ENCODE measurements at regions not wholly inside any gene's neighbourhood (a gene's known extent, or its start where the extent isn't known, plus 50 kb on each side); places are given as distances from the start of the nearest gene placed in this dataset.

GRCh38 chr5:113900816-113901215, 387.3 kb downstream of the YTHDC2 start:
- Histone ChIP-seq H3K4me3 (ENCODE audit: low read length) (no peak overlapping the region), H3K27me3 (ENCODE audit: low read length) (no peaks in the 10 kb centered on the region; the same call in 1 of the 2 replicates), H3K79me2 (ENCODE audit: low read length) (no peaks in the 10 kb centered on the region), H3K4me1 (ENCODE audit: low read length) (no peaks in the 10 kb centered on the region), H3K9me2 (replicated peaks; ENCODE audit: insufficient read depth, low read length) (no peaks in the 10 kb centered on the region), H3K36me3 (ENCODE audit: insufficient read depth, low read length) (no peaks in the 10 kb centered on the region), H4K20me1 (ENCODE audit: insufficient read depth, low read depth, low read length) (no peaks in the 10 kb centered on the region), H2AFZ (ENCODE audit: low read length) (no peak overlapping the region), H3K4me2 (ENCODE audit: low read depth, low read length, poor library complexity, severe bottlenecking) (no peak overlapping the region), H3K9me3 (ENCODE audit: low read length) (no peaks in the 10 kb centered on the region), H3K9ac (ENCODE audit: low read length) (no peak overlapping the region), H3K27ac (ENCODE audit: low read length) (no peak overlapping the region)
- no peak for DNase-seq

- Histone ChIP-seq H2AFZ (ENCODE audit: low read length) (no peak overlapping the region), H4K20me1 (ENCODE audit: insufficient read depth, low read depth, low read length) (no peaks in the 10 kb centered on the region), H3K79me2 (ENCODE audit: low read length) (no peaks in the 10 kb centered on the region), H3K36me3 (ENCODE audit: insufficient read depth, low read length) (no peaks in the 10 kb centered on the region), H3K9me3 (ENCODE audit: low read length) (no peaks in the 10 kb centered on the region), H3K4me1 (ENCODE audit: low read length) (no peaks in the 10 kb centered on the region), H3K27me3 (ENCODE audit: low read length) (no peaks in the 10 kb centered on the region; the same call in 1 of the 2 replicates), H3K4me3 (ENCODE audit: low read length) (no peak overlapping the region), H3K27ac (ENCODE audit: low read length) (no peak overlapping the region), H3K4me2 (ENCODE audit: low read depth, low read length, poor library complexity, severe bottlenecking) (no peak overlapping the region), H3K9ac (ENCODE audit: low read length) (no peak overlapping the region), H3K9me2 (replicated peaks; ENCODE audit: insufficient read depth, low read length) (no peaks in the 10 kb centered on the region)
- DNase-seq: no peak
Measured at GRCh38 chr5:113901718-113902117, 388.2 kb downstream of the YTHDC2 start.

- Histone ChIP-seq H3K9me3 (ENCODE audit: low read length) (no peaks in the 10 kb centered on the region), H3K36me3 (ENCODE audit: insufficient read depth, low read length) (no peaks in the 10 kb centered on the region), H3K9ac (ENCODE audit: low read length) (no peak overlapping the region), H3K79me2 (ENCODE audit: low read length) (no peaks in the 10 kb centered on the region), H2AFZ (ENCODE audit: low read length) (no peak overlapping the region), H3K4me1 (ENCODE audit: low read length) (no peaks in the 10 kb centered on the region), H4K20me1 (ENCODE audit: insufficient read depth, low read depth, low read length) (no peaks in the 10 kb centered on the region), H3K4me3 (ENCODE audit: low read length) (no peak overlapping the region), H3K9me2 (replicated peaks; ENCODE audit: insufficient read depth, low read length) (no peaks in the 10 kb centered on the region), H3K4me2 (ENCODE audit: low read depth, low read length, poor library complexity, severe bottlenecking) (no peak overlapping the region), H3K27me3 (ENCODE audit: low read length) (no peaks in the 10 kb centered on the region; the same call in 1 of the 2 replicates), H3K27ac (ENCODE audit: low read length) (no peak overlapping the region)
- no peak for DNase-seq
Measured at GRCh38 chr5:113902917-113903660, 389.6 kb downstream of the YTHDC2 start.

- H3K4me1 ChIP-seq (ENCODE audit: low read length): no peaks in the 10 kb centered on the region
- no peaks in the 10 kb centered on the region for H3K79me2 ChIP-seq (ENCODE audit: low read length)
- no peak for DNase-seq
- H3K9me2 ChIP-seq (replicated peaks; ENCODE audit: insufficient read depth, low read length): no peaks in the 10 kb centered on the region
- no peaks in the 10 kb centered on the region for H4K20me1 ChIP-seq (ENCODE audit: insufficient read depth, low read depth, low read length)
- H3K27ac ChIP-seq (ENCODE audit: low read length): no peak overlapping the region
- no peaks in the 10 kb centered on the region for H3K9me3 ChIP-seq (ENCODE audit: low read length)
- no peaks in the 10 kb centered on the region for H3K27me3 ChIP-seq (ENCODE audit: low read length)
- H3K4me2 ChIP-seq (ENCODE audit: low read depth, low read length, poor library complexity, severe bottlenecking): no peak overlapping the region
- H3K4me3 ChIP-seq (ENCODE audit: low read length): no peak overlapping the region
- no peak overlapping the region for H3K9ac ChIP-seq (ENCODE audit: low read length)
- H3K36me3 ChIP-seq (ENCODE audit: insufficient read depth, low read length): no peaks in the 10 kb centered on the region
- H2AFZ ChIP-seq (ENCODE audit: low read length): no peak overlapping the region
Measured at GRCh38 chr5:113909782-113910181, 396.3 kb downstream of the YTHDC2 start.

GRCh38 chr5:113917997-113918396, 404.5 kb downstream of the YTHDC2 start:
- H3K9me2 ChIP-seq (replicated peaks; ENCODE audit: insufficient read depth, low read length): no peaks in the 10 kb centered on the region
- no peaks in the 10 kb centered on the region for H3K36me3 ChIP-seq (ENCODE audit: insufficient read depth, low read length)
- no peak overlapping the region for H3K9ac ChIP-seq (ENCODE audit: low read length)
- H3K27ac ChIP-seq (ENCODE audit: low read length): no peak overlapping the region
- H3K4me1 ChIP-seq (ENCODE audit: low read length): no peaks in the 10 kb centered on the region
- no peaks in the 10 kb centered on the region for H3K27me3 ChIP-seq (ENCODE audit: low read length)
- no peaks in the 10 kb centered on the region for H3K79me2 ChIP-seq (ENCODE audit: low read length)
- H3K4me2 ChIP-seq (ENCODE audit: low read depth, low read length, poor library complexity, severe bottlenecking): no peak overlapping the region
- H3K9me3 ChIP-seq (ENCODE audit: low read length): no peaks in the 10 kb centered on the region
- no peaks in the 10 kb centered on the region for H4K20me1 ChIP-seq (ENCODE audit: insufficient read depth, low read depth, low read length)
- H3K4me3 ChIP-seq (ENCODE audit: low read length): no peak overlapping the region
- no peak overlapping the region for H2AFZ ChIP-seq (ENCODE audit: low read length)
- DNase-seq: no peak

GRCh38 chr5:113922343-113922742, 408.8 kb downstream of the YTHDC2 start:
- H3K9me3 ChIP-seq (ENCODE audit: low read length): no peaks in the 10 kb centered on the region
- H3K27me3 ChIP-seq (ENCODE audit: low read length): no peaks in the 10 kb centered on the region
- no peak for DNase-seq
- no peak overlapping the region for H3K27ac ChIP-seq (ENCODE audit: low read length)
- H4K20me1 ChIP-seq (ENCODE audit: insufficient read depth, low read depth, low read length): no peaks in the 10 kb centered on the region
- H3K36me3 ChIP-seq (ENCODE audit: insufficient read depth, low read length): no peaks in the 10 kb centered on the region
- H3K4me2 ChIP-seq (ENCODE audit: low read depth, low read length, poor library complexity, severe bottlenecking): no peak overlapping the region
- no peak overlapping the region for H3K9ac ChIP-seq (ENCODE audit: low read length)
- H3K79me2 ChIP-seq (ENCODE audit: low read length): no peaks in the 10 kb centered on the region
- no peaks in the 10 kb centered on the region for H3K4me1 ChIP-seq (ENCODE audit: low read length)
- no peak overlapping the region for H2AFZ ChIP-seq (ENCODE audit: low read length)
- H3K9me2 ChIP-seq (replicated peaks; ENCODE audit: insufficient read depth, low read length): no peaks in the 10 kb centered on the region
- no peak overlapping the region for H3K4me3 ChIP-seq (ENCODE audit: low read length)

- H2AFZ ChIP-seq (ENCODE audit: low read length): no peak overlapping the region
- no peaks in the 10 kb centered on the region for H3K9me3 ChIP-seq (ENCODE audit: low read length)
- no peaks in the 10 kb centered on the region for H4K20me1 ChIP-seq (ENCODE audit: insufficient read depth, low read depth, low read length)
- no peaks in the 10 kb centered on the region for H3K27me3 ChIP-seq (ENCODE audit: low read length)
- no peak overlapping the region for H3K9ac ChIP-seq (ENCODE audit: low read length)
- H3K4me2 ChIP-seq (ENCODE audit: low read depth, low read length, poor library complexity, severe bottlenecking): no peak overlapping the region
- H3K27ac ChIP-seq (ENCODE audit: low read length): no peak overlapping the region
- DNase-seq: no peak
- H3K9me2 ChIP-seq (replicated peaks; ENCODE audit: insufficient read depth, low read length): no peaks in the 10 kb centered on the region
- no peaks in the 10 kb centered on the region for H3K36me3 ChIP-seq (ENCODE audit: insufficient read depth, low read length)
- no peaks in the 10 kb centered on the region for H3K4me1 ChIP-seq (ENCODE audit: low read length)
- H3K4me3 ChIP-seq (ENCODE audit: low read length): no peak overlapping the region
- H3K79me2 ChIP-seq (ENCODE audit: low read length): no peaks in the 10 kb centered on the region
Measured at GRCh38 chr5:113935453-113935852, 422.0 kb downstream of the YTHDC2 start.

- Histone ChIP-seq H3K4me1 (ENCODE audit: low read length) (no peaks in the 10 kb centered on the region), H3K9me3 (ENCODE audit: low read length) (no peaks in the 10 kb centered on the region), H3K79me2 (ENCODE audit: low read length) (no peaks in the 10 kb centered on the region), H2AFZ (ENCODE audit: low read length) (no peak overlapping the region), H3K4me2 (ENCODE audit: low read depth, low read length, poor library complexity, severe bottlenecking) (no peak overlapping the region), H3K27me3 (ENCODE audit: low read length) (no peaks in the 10 kb centered on the region; the same call in 1 of the 2 replicates), H3K27ac (ENCODE audit: low read length) (no peak overlapping the region), H3K9me2 (replicated peaks; ENCODE audit: insufficient read depth, low read length) (no peaks in the 10 kb centered on the region), H3K36me3 (ENCODE audit: insufficient read depth, low read length) (no peaks in the 10 kb centered on the region), H3K9ac (ENCODE audit: low read length) (no peak overlapping the region), H4K20me1 (ENCODE audit: insufficient read depth, low read depth, low read length) (no peaks in the 10 kb centered on the region), H3K4me3 (ENCODE audit: low read length) (no peak overlapping the region)
- no peak for DNase-seq
Measured at GRCh38 chr5:113937301-113937700, 423.8 kb downstream of the YTHDC2 start.

All from Karpas-422 (cell line).